SK-N-SH treated with all-trans-retinoic acid at 6 μM for 48 hours (cell line): ENCODE measurements at regions not wholly inside any gene's neighbourhood (a gene's known extent, or its start where the extent isn't known, plus 50 kb on each side); places are given as distances from the start of the nearest gene placed in this dataset.

ENCODE experiments used
- CREB5 ChIP-seq: fragments of 250-450 bp; sonication (Bioruptor Pico); IDR thresholded peaks from 2 replicates; pipeline ENCODE4 v1.5.1; 2020; ENCODE audit warnings: low read depth, mild to moderate bottlenecking, moderate library complexity
- CSRNP3 ChIP-seq: fragments of 250-450 bp; sonication (Bioruptor Pico); IDR thresholded peaks from 2 replicates; pipeline ENCODE4 v1.5.1; 2021; ENCODE audit warnings: mild to moderate bottlenecking, moderate library complexity
- ISL1 ChIP-seq: fragments of 250-450 bp; sonication (Bioruptor Pico); IDR thresholded peaks from 2 replicates; pipeline ENCODE4 v2.1.2; 2022; ENCODE audit warnings: mild to moderate bottlenecking, moderate library complexity
- OSR1 ChIP-seq: fragments of 250-450 bp; sonication (Bioruptor Pico); IDR thresholded peaks from 2 replicates; pipeline ENCODE4 v1.8.0; 2022; ENCODE audit warnings: moderate library complexity, mild to moderate bottlenecking, inconsistent platforms
- PPARA ChIP-seq: fragments of 250-450 bp; sonication (Bioruptor Pico); IDR thresholded peaks from 2 replicates; pipeline ENCODE4 v1.5.0; 2020; ENCODE audit warnings: mild to moderate bottlenecking, borderline replicate concordance
- TCF4 ChIP-seq: fragments of 250-450 bp; sonication (Bioruptor Pico); IDR thresholded peaks from 2 replicates; pipeline ENCODE4 v1.8.0; 2021; ENCODE audit warnings: mild to moderate bottlenecking, moderate library complexity, borderline replicate concordance
- TOX ChIP-seq: fragments of 250-450 bp; sonication (Bioruptor Pico); IDR thresholded peaks from 2 replicates; pipeline ENCODE4 v1.8.0; 2021; ENCODE audit warnings: mild to moderate bottlenecking, moderate library complexity, borderline replicate concordance
- ZC3H10 ChIP-seq: fragments of 250-450 bp; sonication (Bioruptor Pico); IDR thresholded peaks from 2 replicates; pipeline ENCODE4 v1.5.1; 2021; ENCODE audit warnings: mild to moderate bottlenecking, moderate library complexity
- ZFP3 ChIP-seq: fragments of 250-450 bp; sonication (Bioruptor Pico); IDR thresholded peaks from 2 replicates; pipeline ENCODE4 v1.5.0; 2020; ENCODE audit warnings: mild to moderate bottlenecking, moderate library complexity
- ZFP30 ChIP-seq: fragments of 450-650 bp; formaldehyde crosslinking; IDR thresholded peaks from 2 replicates; pipeline ENCODE4 v1.5.0; 2022; ENCODE audit warnings: mild to moderate bottlenecking, moderate library complexity
- ZNF565 ChIP-seq: fragments of 450-650 bp; formaldehyde crosslinking; conservative IDR thresholded peaks from 2 replicates; pipeline ENCODE4 v1.5.0; 2020; ENCODE audit warnings: low read depth, mild to moderate bottlenecking, moderate library complexity
- TF ChIP-seq, protein P1 (sequence below): fragments of 250-450 bp; sonication (Bioruptor Pico); IDR thresholded peaks from 2 replicates; pipeline ENCODE4 v1.8.0; 2020; ENCODE audit warnings: mild to moderate bottlenecking, moderate library complexity, borderline replicate concordance
- TF ChIP-seq, protein P2 (sequence below): fragments of 250-450 bp; sonication (Bioruptor Pico); IDR thresholded peaks from 2 replicates; pipeline ENCODE4 v1.5.0; 2020; ENCODE audit warnings: mild to moderate bottlenecking, moderate library complexity

GRCh38 chr20:24235296-24236175, 233.9 kb upstream of the SYNDIG1 start:
- TF ChIP-seq, protein P1, sequence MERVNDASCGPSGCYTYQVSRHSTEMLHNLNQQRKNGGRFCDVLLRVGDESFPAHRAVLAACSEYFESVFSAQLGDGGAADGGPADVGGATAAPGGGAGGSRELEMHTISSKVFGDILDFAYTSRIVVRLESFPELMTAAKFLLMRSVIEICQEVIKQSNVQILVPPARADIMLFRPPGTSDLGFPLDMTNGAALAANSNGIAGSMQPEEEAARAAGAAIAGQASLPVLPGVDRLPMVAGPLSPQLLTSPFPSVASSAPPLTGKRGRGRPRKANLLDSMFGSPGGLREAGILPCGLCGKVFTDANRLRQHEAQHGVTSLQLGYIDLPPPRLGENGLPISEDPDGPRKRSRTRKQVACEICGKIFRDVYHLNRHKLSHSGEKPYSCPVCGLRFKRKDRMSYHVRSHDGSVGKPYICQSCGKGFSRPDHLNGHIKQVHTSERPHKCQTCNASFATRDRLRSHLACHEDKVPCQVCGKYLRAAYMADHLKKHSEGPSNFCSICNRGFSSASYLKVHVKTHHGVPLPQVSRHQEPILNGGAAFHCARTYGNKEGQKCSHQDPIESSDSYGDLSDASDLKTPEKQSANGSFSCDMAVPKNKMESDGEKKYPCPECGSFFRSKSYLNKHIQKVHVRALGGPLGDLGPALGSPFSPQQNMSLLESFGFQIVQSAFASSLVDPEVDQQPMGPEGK (CRISPR knock-in tag), result no peak
- TF ChIP-seq TOX (CRISPR knock-in tag), result no peak
- TF ChIP-seq PPARA (CRISPR knock-in tag), result no peak
- TF ChIP-seq ZC3H10, result no peak
- TF ChIP-seq ZFP30 (CRISPR knock-in tag), result no peak
- no peak for TF ChIP-seq CREB5 (CRISPR knock-in tag)
- no peak for TF ChIP-seq ZFP3 (CRISPR knock-in tag)
- TF ChIP-seq, protein P2, sequence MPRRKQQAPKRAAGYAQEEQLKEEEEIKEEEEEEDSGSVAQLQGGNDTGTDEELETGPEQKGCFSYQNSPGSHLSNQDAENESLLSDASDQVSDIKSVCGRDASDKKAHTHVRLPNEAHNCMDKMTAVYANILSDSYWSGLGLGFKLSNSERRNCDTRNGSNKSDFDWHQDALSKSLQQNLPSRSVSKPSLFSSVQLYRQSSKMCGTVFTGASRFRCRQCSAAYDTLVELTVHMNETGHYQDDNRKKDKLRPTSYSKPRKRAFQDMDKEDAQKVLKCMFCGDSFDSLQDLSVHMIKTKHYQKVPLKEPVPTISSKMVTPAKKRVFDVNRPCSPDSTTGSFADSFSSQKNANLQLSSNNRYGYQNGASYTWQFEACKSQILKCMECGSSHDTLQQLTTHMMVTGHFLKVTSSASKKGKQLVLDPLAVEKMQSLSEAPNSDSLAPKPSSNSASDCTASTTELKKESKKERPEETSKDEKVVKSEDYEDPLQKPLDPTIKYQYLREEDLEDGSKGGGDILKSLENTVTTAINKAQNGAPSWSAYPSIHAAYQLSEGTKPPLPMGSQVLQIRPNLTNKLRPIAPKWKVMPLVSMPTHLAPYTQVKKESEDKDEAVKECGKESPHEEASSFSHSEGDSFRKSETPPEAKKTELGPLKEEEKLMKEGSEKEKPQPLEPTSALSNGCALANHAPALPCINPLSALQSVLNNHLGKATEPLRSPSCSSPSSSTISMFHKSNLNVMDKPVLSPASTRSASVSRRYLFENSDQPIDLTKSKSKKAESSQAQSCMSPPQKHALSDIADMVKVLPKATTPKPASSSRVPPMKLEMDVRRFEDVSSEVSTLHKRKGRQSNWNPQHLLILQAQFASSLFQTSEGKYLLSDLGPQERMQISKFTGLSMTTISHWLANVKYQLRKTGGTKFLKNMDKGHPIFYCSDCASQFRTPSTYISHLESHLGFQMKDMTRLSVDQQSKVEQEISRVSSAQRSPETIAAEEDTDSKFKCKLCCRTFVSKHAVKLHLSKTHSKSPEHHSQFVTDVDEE (CRISPR knock-in tag), result no peak
- TF ChIP-seq ISL1 (CRISPR knock-in tag), result no peak
- no peak for TF ChIP-seq TCF4 (CRISPR knock-in tag)
- no peak for TF ChIP-seq OSR1 (CRISPR knock-in tag)
- TF ChIP-seq ZNF565 (CRISPR knock-in tag), result no peak
- no peak for TF ChIP-seq CSRNP3 (CRISPR knock-in tag)
